Thymus (tissue), 11 donors: ENCODE measurements at regions not wholly inside any gene's neighbourhood (a gene's known extent, or its start where the extent isn't known, plus 50 kb on each side); places are given as distances from the start of the nearest gene placed in this dataset.
"Not testable (repeated sequence)": the region's sequence is repeated elsewhere in the genome, so short reads cannot be mapped to it uniquely, and the experiment has no call there.

ENCODE experiments used
- DNase-seq, 9 donors: peaks; one replicate each; pipeline ENCODE4 v3.0.0-alpha.2; 2013; ENCODE audit warnings: low spot score in 9 of 9, low read depth in 6 of 9, missing footprints in 1 of 9
- H3K27ac ChIP-seq, 2 donors: one replicate each; pipeline ENCODE4 v1.5.1; 2013; ENCODE audit warnings: control low read depth in 1 of 2, low read depth in 1 of 2, low read length in 1 of 2, mild to moderate bottlenecking in 1 of 2, moderate library complexity in 1 of 2
- H3K27me3 ChIP-seq, 2 donors: one replicate each; pipeline ENCODE4 v1.5.1; 2013; ENCODE audit warnings: low read length in 1 of 2; ENCODE audit not compliant: control insufficient read depth in 2 of 2, insufficient read depth in 1 of 2
- H3K36me3 ChIP-seq, 2 donors: one replicate each; pipeline ENCODE4 v1.5.1; 2013; ENCODE audit warnings: low read length in 1 of 2, mild to moderate bottlenecking in 1 of 2, moderate library complexity in 1 of 2; ENCODE audit not compliant: control insufficient read depth in 2 of 2, insufficient read depth in 2 of 2
- H3K4me1 ChIP-seq, 2 donors: one replicate each; pipeline ENCODE4 v1.5.1; 2013; ENCODE audit warnings: low read length in 2 of 2; ENCODE audit not compliant: control insufficient read depth in 2 of 2, insufficient read depth in 2 of 2
- H3K4me3 ChIP-seq, 2 donors: one replicate each; pipeline ENCODE4 v1.5.1; 2013; ENCODE audit warnings: low read length in 2 of 2, control low read depth in 1 of 2, mild to moderate bottlenecking in 1 of 2
- H3K9me3 ChIP-seq, 2 donors: one replicate each; pipeline ENCODE4 v1.5.1; 2013; ENCODE audit warnings: low read length in 1 of 2, mild to moderate bottlenecking in 1 of 2; ENCODE audit not compliant: control insufficient read depth in 2 of 2, insufficient read depth in 1 of 2
- WGBS: extraction: QIAGEN DNeasy Blood & Tissue Kit; methylation state at CpG from one replicate; pipeline ENCODE4 v1.1.7; 2013; 5-methylcytosine and 5-hydroxymethylcytosine counted together
- donor health status: healthy.

GRCh38 chr4:179040259-179040658 is 1598.0 kb upstream of the AGA start:
- H3K9me3 ChIP-seq, result peaks cover 0 to 3% of the 10 kb centered on the region in 2 donors
- H3K4me3 ChIP-seq, result no peak overlapping the region
- H3K4me1 ChIP-seq, result no peaks in the 10 kb centered on the region
- no peak overlapping the region for H3K27ac ChIP-seq
- H3K27me3 ChIP-seq, result no peaks in the 10 kb centered on the region
- WGBS, result 78% methylated on average over 1 of the region's 1 CpG
- no peak for DNase-seq
- H3K36me3 ChIP-seq, result no peaks in the 10 kb centered on the region

DNA sequence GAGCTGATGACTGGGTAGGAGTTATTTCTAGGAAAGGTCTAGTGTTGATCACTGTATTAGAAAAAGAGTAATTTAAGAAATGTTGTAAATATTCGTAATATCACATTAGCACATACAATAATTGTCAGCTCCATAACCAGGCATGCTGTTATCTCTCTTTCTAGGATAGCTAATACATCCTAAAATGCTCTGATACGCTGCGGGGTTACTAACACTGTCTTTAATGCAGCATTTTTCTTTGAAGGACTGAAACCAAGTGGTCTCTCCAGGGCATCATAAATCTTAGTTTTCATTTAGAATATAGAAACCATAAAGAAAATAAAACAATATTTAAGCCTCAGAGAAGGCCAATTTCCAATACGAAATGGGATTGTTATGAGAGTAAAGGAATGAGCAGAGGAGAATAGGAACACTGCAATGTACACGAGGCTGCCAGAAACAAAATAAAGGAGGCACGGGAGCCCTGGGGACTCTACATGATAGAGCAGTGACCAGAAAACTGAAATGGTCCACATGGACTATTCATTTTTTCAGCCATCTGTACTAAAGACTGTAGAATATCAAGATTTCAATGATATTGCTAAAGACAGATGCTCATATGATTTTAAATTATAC is 1606.7 kb upstream of the AGA start:
- WGBS, result 76% methylated on average over 6 of the region's 6 CpGs
- Histone ChIP-seq H3K9me3 (peaks cover 0 to 6% of the 10 kb centered on the region in 2 donors), H3K4me1 (no peaks in the 10 kb centered on the region), H3K27ac (no peak overlapping the region), H3K27me3 (no peaks in the 10 kb centered on the region), H3K4me3 (no peak overlapping the region), H3K36me3 (no peaks in the 10 kb centered on the region)
- no peak for DNase-seq

GRCh38 chr4:179051206-179051605 is 1609.0 kb upstream of the AGA start:
- Histone ChIP-seq H3K9me3 (peaks cover 0 to 6% of the 10 kb centered on the region in 2 donors), H3K4me3 (no peak overlapping the region), H3K36me3 (no peaks in the 10 kb centered on the region), H3K27me3 (no peaks in the 10 kb centered on the region), H3K4me1 (no peaks in the 10 kb centered on the region), H3K27ac (no peak overlapping the region)
- no peak for DNase-seq
- 51% methylated on average over 1 of the region's 1 CpG for WGBS

DNA sequence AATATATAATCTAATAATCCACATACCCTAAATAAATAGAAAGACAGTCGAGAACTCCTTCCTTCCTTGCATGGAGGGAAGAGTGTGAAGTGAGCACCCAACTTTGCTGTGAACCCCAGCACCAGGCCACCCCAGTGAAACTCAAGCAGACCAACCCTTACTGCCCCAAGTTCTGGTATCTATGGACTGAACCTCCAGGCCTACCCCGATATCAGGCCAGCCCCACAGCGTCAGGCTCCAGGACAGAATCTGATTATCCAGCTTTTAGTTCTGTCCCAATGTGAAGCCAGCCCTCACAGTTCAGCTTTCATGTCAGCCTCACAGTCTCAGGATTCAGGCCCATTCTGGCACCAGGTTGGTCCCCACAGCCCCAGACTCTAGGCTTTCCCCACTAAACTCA is 1617.2 kb upstream of the AGA start:
- no peak overlapping the region for H3K4me3 ChIP-seq
- 95% methylated on average over 3 of the region's 3 CpGs for WGBS

DNA sequence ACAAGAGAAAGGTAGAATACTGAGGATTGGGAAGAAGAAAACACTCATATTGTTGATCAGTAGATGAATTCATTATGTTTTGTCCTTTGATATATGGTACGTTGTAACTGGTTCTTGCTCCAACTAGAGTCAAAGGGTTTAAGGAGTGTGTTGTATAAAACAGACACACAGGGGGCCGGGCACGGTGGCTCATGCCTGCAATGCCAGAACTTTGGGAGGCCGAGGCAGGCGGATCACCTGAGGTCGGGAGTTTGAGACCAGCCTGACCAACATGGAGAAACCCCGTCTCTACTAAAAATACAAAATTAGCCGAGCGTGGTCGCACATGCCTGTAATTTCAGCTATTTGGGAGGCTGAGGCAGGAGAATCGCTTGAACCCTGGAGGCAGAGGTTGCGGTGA is 1624.0 kb upstream of the AGA start:
- WGBS, result 97% methylated on average over 12 of the region's 12 CpGs
- not testable (repeated sequence) for DNase-seq

More for the DNA sequence above, 1617.2 kb upstream of the AGA start:
- H3K4me1 ChIP-seq, result no peaks in the 10 kb centered on the region
- peaks cover 2 to 8% of the 10 kb centered on the region in 2 donors for H3K9me3 ChIP-seq
- H3K27me3 ChIP-seq, result no peaks in the 10 kb centered on the region
- DNase-seq, result no peak
- no peak overlapping the region for H3K27ac ChIP-seq
- H3K36me3 ChIP-seq, result no peaks in the 10 kb centered on the region

GRCh38 chr4:179071131-179071530 is 1628.9 kb upstream of the AGA start:
- Histone ChIP-seq H3K27me3 (no peaks in the 10 kb centered on the region), H3K36me3 (no peaks in the 10 kb centered on the region), H3K9me3 (peaks cover 0 to 1% of the 10 kb centered on the region in 2 donors), H3K4me3 (no peak overlapping the region), H3K27ac (no peak overlapping the region), H3K4me1 (no peaks in the 10 kb centered on the region)
- DNase-seq, result no peak
- 93% methylated on average over 2 of the region's 2 CpGs for WGBS

More for the DNA sequence above, 1624.0 kb upstream of the AGA start:
- not testable (repeated sequence) for H3K27ac ChIP-seq, H3K36me3 ChIP-seq, H3K4me1 ChIP-seq, H3K27me3 ChIP-seq, H3K9me3 ChIP-seq, H3K4me3 ChIP-seq

GRCh38 chr4:179076865-179077264 is 1634.6 kb upstream of the AGA start:
- Histone ChIP-seq H3K4me3 (no peak overlapping the region), H3K9me3 (peaks cover 1 to 6% of the 10 kb centered on the region in 2 donors), H3K27ac (no peak overlapping the region), H3K4me1 (no peaks in the 10 kb centered on the region), H3K27me3 (no peaks in the 10 kb centered on the region), H3K36me3 (no peaks in the 10 kb centered on the region)
- DNase-seq, result no peak
- WGBS, result 94% methylated on average over 14 of the region's 14 CpGs

DNA sequence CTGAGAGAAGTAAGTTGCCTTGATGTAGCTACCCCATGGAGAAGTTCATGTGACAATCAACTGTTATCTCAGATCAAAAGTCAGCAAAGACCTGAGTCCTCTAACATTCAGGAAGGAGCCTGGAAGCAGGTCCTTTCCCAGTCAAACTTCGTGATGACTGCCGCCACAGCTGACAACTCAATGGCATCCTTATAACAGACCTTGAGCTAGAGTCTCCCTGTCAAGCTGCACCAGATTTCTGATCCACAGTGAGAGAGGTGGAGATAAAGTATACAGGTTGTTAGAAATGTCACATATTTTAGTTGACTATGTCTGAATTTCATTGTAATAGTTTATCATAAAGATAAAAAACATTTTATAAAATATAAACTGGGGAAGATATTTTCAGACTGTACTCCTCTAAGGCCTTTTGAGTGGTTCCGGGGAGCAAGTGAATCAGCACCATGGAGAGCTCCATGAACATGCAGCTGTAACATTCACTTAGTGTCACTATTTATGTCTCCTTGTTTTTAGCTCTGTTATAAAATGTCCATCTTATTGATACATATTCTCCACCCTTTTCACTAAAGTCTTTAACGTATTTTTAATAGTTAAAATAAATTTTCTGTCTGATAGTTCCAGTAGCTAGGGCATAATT is 1653.5 kb upstream of the AGA start:
- no peak overlapping the region for H3K27ac ChIP-seq
- H3K4me1 ChIP-seq, result no peaks in the 10 kb centered on the region
- no peaks in the 10 kb centered on the region for H3K36me3 ChIP-seq
- H3K9me3 ChIP-seq, result peaks cover 0 to 2% of the 10 kb centered on the region in 2 donors
- 24% methylated on average over 4 of the region's 4 CpGs for WGBS
- H3K4me3 ChIP-seq, result no peak overlapping the region
- no peaks in the 10 kb centered on the region for H3K27me3 ChIP-seq
- peak in 3 of 9 donors; percentile 0 to 15 (median 10) for DNase-seq

- Histone ChIP-seq H3K27ac (no peak overlapping the region), H3K4me1 (no peaks in the 10 kb centered on the region), H3K27me3 (no peaks in the 10 kb centered on the region), H3K4me3 (no peak overlapping the region), H3K36me3 (no peaks in the 10 kb centered on the region), H3K9me3 (no peaks in the 10 kb centered on the region)
- WGBS, result 8% methylated on average over 1 of the region's 1 CpG
- DNase-seq, result peak in 3 of 9 donors; percentile 0 to 6 (median 4)
Observed at GRCh38 chr4:179097741-179098140, 1655.5 kb upstream of the AGA start.
